Hematopoietic multipotent progenitor cell treated with erythropoietin and hydrocortisone succinate and interleukin-3 and kit ligand, for 4 days (in vitro differentiated cells): ENCODE measurements at regions not wholly inside any gene's neighbourhood (a gene's known extent, or its start where the extent isn't known, plus 50 kb on each side); places are given as distances from the start of the nearest gene placed in this dataset.
A peak's percentile ranks its signal among the peaks of the same experiment; 100 is the strongest.

Source experiments
- DNase-seq: peaks from one replicate; pipeline ENCODE4 v3.0.0-alpha.2; 2015

DNA sequence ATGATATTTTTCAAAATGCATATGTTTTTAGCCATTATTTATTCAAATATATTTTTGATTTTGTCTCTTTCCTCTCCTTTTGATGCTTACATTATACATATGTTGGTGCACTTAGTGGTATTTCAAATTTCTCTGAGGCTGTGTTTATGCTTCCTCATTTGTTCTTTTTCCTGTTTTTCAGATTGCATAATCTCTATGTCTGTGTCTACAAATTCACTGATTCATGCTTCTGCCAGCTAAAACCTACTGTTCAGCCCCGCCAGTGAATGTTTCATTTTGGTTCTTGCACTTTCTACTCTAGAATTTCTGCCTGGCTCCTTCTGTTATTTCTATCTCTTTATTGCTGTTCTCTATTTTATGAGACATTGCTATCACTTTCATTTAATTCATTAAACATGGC lies 951.7 kb upstream of the CNTNAP5 start:
- DNase-seq, result peak; percentile 68

DNA sequence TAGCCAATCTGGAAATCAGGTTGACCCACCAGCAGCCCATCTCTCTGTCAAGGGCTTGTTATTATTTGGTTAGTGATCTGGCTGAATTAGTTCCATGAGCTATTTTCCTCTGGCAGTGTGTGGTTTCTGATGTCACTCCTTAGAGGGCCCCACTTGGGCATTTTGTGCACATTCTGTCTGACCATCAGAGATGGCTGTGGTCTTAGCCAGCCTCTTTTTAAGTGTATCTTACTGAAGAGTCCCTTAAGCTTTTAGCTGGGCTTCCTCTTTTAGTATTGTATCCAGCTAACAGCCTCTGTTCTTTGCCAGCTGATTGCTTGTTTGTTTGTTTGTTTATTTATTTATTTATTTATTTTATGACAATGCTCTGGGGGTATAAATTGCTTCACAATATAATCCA lies 951.1 kb upstream of the CNTNAP5 start:
- peak; percentile 24 for DNase-seq

DNA sequence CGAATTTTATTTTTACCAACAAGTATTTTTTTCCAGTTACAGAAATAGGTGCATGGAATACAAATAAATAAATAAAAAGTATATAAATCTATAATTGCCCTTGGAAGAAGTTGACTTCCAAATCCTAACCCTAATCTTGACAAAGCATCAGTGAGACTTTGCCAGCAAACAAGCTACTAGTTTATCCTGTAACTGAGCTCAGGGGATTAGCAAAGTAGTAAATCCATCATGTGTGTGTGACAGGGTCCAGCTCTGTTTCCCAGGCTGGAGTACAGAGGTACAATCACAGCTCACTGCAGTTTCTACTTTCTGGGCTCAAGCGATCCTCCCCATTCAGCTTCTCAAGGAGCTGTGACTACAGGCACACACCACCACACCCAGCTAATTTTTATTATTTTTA lies 948.0 kb upstream of the CNTNAP5 start:
- no peak for DNase-seq

DNA sequence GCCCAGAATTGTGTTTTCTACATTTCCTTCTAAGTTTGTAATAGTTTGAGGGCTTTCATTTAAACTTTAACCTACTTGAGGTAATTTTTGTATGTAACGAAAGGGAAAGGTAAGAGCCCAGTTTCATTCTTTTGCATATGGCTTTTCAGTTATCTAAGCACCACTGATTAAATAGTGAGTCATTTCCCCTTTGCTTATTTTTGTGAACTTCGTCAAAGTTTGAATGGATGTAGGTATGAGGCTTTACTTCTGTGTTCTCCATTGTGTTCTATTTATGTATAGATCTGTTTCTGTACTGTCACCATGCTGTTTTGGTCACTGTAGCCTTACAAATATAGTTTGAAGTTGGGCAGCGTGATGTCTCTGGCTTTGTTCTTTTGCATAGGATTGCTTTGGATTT lies 944.8 kb upstream of the CNTNAP5 start:
- no peak for DNase-seq

DNA sequence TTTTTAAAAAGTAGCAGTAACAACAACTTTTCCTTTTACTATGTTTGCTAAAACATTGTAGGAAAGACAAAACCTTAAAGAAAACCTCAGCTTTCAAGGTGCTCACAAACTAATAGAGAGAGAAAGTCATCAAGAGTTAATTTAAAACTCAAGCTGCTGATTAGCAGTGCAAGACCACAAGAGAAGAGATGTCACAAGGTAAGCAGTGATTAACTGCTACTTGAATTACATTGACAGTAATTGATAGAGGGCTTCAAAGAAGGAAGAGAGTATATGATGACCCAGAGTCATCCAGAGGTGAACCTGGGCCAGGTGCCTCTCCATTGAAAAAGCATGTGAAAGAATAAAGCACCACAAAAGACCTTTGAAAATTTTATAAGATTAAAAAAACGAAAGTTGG lies 939.6 kb upstream of the CNTNAP5 start:
- DNase-seq, result no peak

DNA sequence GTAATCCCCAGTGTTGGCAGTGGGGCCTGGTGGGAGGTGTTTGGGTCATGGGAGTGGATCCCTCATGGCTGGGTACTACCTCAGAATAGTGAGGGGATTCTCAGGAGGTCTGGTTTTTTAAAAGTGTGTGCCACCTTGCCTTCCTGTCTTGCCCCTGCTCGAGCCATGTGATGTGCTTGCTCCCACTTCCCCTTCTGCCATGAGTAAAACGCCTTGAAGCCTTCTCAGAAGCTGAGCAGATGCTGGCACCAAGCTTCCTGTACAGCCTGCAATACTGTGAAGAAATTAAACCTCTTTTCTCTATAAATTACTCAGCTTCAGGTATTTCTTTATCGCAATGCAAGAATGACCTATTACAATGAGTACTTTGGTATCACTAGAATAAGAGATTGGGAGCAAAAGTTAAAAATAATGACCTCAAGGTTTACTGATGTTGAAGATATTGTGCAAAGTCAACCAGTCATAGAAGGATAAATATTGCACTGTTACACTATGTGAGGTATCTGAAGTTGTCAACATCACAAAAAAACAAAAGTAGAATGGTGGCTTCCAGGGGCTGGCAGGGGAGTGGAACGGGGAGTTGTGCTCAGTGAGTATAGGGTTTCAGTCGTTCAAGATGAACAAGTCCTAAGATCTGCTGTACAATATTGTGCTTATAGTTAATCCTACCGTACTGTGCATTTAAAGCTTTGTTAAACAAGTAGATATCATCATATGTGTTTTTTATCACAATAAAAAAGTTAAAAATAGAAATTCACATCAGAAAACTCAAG lies 938.3 kb upstream of the CNTNAP5 start:
- DNase-seq, result peak; percentile 47

DNA sequence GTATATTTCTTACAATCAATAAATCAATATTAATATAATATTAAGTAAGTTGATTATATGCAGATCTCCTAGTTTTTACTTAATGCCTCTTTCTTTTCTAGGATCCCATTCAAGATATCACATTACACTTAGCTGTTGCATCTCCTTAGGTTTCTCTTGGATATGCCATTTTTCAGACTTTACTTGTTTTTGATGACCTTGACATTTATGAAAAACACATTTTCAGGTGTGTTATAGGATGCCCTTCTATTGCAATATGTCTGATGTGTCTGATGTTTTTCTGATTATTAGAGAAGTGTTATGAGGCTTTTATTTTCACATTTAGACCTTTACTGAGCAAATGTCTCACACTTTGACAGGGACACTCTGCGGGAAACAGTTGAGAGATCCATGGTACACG lies 933.6 kb upstream of the CNTNAP5 start:
- DNase-seq, result no peak

DNA sequence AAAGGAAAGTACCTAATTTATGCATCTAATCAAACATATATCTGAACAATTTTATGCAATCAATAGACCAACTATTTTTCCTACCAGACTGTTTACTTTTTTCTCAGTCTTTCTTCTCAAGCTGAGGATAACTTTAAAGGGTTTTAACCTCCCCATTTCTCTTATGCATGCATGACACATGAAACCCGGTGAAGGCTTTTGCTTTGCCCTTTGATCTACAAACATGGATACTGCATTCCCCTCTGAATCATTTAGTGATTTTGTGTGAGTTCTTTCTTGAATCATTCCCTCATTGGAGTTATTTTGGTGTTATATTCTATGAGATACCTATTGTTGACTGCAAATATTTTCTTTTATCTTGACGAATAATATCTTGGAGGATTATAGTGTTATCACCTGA lies 931.9 kb upstream of the CNTNAP5 start:
- DNase-seq, result no peak

DNA sequence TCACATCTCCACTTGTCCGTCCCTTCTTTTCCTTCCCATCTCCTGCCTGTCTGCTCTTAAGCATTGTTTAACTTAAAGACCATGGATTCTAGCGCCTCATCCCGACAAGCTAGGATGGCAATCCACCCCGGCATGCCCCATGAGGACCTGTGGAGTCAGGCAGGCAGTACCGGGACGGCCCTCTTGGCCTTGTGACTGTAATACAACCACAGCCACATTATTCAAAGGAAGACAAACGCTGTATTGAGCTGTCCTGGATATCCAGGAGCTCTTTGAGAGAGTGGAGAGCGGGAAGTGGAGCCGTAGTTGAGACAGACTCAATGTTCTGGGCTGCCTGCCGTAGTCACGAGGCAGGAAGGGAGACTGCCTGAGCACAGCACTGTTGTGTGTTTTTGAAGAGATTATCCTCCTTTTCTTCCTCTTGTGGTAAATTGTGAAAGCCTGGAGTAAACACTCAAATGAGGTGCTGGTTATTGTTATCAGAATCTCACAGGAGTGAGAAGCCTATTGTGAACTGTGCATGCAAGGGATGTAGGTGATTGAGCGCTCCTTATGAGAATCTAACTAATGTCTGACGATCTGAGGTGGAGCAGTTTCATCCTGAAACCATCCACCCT lies 929.8 kb upstream of the CNTNAP5 start:
- DNase-seq, result peak; percentile 69

DNA sequence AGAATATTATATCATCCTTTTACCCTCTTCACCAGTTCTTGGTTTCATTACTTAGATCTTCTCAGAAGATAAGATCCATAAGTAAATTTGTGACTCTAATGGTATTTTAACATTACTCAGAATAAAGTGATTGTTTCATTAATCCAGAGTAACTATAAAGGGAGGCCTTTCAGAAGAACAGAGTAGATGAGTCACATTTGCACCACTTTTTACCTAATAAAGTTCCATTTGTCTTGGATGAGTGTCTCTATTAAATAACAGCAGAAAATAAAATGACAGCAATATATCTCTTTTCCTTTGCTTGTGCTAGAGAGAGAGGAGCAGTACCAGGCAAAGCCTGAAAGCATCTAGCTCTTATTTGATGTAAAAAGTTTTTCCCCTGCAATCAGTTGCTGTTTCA lies 926.5 kb upstream of the CNTNAP5 start:
- no peak for DNase-seq

DNA sequence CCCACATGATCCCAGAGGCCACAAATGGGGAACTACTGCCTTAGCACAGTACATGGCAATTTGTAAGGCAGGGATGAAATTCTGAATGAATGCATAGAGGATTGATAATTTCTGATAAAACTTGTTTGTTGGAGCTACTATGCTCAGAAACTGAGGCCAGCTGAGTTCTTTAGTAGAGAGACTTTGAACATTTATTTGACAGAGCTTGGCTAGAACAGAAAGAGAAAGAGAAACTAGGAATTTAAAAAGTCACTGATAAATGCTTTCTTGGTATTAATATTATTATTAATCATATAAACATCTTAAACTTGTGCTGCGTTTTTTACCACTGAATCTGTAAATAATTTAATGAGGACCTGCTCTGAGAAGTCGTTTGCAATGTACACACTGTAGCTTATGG lies 923.7 kb upstream of the CNTNAP5 start:
- DNase-seq, result no peak

DNA sequence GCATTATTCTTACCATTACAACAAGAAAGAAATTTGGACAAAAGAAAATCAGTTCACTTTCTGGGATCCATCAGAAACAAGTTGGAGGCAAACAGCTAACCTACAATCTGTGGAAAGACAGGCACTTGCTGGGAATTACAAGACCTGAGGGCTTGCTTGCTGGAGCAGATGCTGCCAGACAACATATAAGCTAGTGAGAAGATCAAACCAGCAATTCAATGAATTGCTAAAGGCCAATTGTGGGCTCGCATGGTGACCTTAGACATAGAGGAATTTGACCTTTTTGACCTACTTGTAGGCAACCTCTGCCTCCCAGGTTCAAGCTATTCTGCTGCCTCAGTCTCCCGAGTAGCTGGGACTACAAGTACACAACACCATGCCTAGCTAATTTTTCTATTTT lies 921.2 kb upstream of the CNTNAP5 start:
- no peak for DNase-seq

DNA sequence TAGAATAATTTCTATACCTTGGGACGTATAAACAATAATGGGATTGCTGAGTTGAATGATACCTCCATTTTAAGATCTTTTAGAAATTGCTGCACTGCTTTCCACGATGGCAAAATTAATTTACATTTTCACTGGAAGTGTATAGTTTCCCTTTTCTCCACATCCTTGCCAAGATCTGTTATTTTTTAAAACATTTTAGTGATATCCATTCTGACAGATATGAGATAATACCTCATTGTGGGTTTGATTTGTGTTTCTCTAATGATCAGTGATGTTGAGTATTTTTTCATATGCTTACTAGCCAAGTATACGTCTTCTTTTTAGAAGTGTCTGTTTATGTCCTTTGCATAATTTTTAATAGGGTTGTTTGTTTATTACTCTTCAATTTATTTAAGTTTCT lies 908.5 kb upstream of the CNTNAP5 start:
- no peak for DNase-seq

DNA sequence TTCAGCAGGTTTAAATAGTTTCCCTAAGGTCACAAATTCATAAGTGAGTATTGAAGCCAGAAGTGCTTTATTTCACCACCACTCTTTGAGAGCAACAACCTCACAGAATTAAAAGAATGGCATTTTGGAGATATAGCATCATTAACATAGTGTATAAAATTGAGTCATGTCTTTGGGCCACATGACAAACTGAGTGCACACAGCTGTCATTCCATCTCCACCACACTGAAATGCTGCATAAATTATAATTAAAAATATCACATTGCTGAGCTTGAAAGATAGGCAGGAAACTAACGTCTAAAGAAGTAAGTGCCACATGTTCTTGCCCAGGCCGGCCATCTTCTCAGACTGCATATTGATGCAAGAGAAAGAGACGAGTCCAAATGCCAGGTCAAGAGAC lies 897.9 kb upstream of the CNTNAP5 start:
- DNase-seq, result no peak

DNA sequence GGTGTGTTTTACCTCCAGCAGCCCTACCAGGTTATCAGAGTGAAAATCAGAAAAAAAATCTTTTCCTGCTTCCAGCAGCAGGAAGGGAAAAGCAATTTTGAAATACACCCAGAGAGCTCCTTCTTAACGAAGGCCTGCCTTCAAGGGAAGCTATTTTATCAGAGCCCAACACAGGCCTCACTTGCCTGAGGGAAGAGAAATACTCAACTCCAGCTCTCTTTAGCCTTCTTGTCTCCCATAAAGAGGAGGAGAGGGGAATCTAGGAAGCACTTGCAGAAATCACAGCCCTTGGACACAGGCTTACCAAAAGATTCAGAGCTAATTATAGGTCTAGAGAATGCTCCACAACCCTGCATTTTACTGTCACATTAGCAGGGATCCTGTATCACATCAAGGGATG lies 896.1 kb upstream of the CNTNAP5 start:
- DNase-seq, result no peak

DNA sequence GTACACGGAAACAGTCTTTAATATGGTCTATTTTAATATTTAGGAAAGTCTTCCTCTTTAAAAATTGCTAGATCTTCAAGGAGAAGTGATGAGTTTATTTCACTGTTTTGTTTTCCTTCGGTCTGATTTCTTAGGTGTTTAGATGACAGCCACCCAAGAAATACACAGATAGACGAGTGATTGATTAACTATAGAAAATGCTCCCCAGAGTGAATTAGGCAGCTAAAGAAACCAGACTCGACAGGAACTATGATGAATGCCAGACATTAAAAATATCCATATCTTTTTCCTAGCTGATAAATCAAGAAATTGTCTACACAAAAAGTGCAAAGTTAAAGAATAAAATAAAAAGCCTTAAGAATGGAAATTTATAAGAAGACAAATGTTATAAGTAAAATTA lies 888.7 kb upstream of the CNTNAP5 start:
- no peak for DNase-seq

DNA sequence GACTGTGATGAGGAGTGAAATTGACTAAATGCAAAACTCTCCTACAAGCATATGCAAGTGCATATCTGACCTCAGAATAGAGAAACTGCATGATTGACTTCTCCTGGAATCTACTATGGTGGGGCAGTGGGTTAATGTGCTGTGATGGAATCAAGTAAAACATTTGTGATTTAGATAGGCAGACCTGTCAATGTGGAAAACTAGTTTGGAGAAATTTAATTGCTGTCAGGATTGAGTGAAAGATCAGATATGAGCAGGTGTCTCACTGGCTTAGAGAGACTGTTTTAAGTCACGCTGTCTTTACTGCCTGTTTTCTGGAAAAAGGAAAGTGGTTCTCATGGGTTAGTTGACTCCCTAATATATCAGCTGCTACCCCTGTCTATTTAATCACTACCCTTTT lies 881.0 kb upstream of the CNTNAP5 start:
- no peak for DNase-seq

DNA sequence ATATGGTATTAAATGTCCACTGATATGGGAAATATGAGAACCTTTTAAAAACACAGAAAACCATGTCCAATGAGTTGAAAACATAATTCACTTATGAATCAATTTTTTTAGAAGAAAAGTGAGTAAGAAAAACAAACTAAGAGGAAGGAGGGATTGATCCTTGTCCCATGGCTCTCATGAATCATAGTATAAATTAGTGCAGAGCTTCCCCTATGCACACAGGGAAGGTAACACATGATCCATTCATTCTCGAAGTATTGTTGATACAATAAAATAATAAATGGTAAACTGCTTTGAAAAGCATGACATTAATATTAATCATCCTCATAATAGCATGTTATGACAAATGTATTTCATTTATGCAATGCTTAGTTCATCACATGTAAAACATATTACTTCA lies 872.0 kb upstream of the CNTNAP5 start:
- DNase-seq, result no peak

DNA sequence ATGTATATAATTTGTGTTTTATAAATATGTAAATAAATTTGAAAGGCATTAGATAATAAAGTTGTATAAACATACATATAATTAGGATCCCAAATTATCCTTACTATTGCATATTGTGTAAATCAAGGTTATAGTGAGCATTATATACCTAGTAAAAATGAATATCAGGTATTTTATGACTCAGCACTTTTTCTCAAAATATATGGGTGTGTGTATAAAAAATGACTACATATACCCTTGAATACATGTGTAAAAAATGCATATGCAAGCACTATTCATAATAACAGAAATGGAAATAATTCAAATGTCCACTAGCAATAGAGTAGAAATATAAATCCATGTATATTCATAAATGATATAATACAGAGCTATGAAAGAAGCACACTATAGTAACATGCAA lies 870.9 kb upstream of the CNTNAP5 start:
- no peak for DNase-seq

DNA sequence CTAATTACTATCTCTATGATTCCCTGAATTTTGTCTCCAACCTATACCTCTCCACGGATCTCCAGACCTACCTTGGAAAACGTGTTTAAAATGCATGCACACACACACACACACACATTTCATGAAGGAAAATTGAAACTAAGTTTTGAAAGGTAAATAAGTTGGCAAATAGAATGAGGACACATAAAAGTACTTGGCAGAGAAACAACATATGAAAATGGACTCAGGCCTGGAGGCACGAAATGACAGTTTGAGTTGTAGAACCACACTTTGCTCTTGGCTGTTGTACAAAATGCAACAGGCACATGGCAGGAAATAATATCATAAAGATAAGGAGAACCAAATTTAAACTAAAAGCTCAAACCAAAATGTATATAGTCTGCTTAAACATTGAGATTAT lies 868.1 kb upstream of the CNTNAP5 start:
- peak; percentile 10 for DNase-seq

DNA sequence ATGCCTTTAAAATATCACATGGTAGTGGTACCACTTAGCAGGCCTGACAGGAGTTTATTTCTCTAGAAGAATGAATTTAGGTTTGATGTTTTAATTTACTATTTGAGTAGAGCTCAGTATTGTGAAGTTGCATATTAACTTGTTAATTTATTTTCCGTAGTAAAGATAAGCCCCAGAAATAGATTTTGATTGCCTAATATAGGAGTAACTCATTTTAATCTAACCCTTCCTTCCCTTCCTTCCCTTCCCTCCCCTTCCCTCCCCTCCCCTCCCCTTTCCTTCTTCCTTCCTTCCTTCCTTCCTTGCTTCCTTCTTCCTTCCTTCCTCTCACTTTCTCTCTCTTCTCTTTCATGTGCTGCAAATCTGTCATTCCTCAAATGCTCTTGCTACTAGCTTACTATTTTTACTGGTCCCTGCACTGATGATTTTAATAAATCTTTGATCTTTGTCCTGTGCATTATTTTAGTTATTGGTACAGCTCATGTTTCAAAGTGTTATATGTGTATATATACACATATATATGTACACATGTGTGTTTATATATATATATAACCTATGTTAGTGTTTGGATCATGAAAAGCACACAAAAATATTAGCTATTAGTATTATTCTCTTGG lies 862.6 kb upstream of the CNTNAP5 start:
- DNase-seq, result no peak

DNA sequence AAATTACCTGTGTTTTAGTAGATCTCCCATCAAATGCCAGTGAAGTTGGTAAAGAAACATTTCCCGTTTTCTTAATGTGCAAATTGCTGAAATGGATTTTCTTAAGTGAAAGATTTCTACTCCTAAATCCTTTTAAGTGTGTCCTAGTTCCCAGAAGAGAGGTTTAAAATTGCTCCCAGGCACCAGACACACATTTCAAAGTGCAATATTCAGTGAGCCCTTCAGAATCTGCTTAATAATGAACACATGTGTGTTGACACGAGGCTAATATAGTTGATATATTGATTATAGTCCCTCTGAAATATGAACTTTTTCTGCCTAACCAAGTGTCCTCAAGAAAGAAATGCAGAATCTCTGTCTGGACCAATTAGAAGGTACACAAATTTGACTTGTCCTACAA lies 861.7 kb upstream of the CNTNAP5 start:
- no peak for DNase-seq

DNA sequence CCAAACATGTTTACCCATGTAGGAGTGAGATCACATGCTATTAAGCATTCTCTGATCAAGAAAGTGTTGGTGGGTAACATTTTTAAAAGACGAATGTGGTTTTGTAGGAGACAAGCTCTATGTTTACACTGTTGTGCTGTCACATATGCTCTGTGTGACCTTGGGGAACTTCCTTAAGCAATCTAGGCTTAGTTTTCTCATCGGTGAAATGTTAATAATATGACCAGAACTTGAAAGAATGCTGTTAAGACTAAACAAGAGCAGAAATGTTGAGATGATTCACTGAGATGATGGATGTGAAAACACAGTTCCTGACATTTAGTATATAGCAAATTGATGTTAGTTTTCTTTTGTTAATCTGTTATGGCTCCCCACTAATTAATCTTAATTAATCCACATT lies 860.9 kb upstream of the CNTNAP5 start:
- no peak for DNase-seq

DNA sequence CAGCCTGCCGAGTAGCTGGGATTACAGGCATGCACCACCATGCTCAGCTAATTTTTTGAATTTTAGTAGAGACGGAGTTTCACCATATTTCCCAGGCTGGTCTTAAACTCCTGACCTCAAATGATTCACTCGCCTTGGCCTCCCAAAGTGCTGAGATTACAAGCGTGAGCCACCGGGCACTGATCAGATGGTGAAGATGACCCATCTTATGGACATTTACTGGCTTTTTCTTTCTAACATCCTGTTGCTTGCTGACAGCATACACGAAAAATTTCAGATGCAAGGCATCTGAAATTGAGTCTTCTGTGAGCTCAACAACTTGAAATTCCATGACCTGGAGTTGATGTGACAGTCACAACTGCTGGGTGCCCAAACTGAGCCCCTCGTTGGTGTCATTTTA lies 859.5 kb upstream of the CNTNAP5 start:
- DNase-seq, result no peak

DNA sequence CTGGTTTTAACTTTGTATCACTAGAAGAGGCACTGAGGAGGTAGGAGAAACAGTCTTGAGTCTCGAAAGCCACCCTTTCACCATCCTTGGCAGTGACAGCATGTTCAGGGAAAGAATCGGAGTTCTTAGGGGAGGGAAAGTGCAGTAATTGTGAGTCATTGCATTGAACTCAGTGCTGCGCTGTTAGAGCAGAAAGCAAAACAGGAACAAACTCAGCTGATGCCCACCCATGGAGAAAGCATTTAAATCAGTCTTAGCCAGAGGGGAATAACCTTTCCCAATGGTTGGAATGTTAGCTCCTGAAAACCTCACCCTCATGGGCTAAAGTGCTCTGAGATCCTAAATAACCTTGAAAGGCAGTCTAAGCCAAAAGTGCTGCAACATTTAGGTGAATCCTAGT lies 845.6 kb upstream of the CNTNAP5 start:
- no peak for DNase-seq
